ENCODE measurements at regions not wholly inside any gene's neighbourhood (a gene's known extent, or its start where the extent isn't known, plus 50 kb on each side); places are given as distances from the start of the nearest gene placed in this dataset.
A peak's percentile ranks its signal among the peaks of the same experiment; 100 is the strongest.

- TF ChIP-seq CUX1 (IDR thresholded peaks at IDR 0.05; ENCODE audit: insufficient replicate concordance, low read depth, low read length) (no peak), SP1 (IDR thresholded peaks at IDR 0.05; ENCODE audit: low read depth, low read length) (no peak), KDM1A (IDR thresholded peaks at IDR 0.05; ENCODE audit: borderline replicate concordance) (no peak), ATF3 (IDR thresholded peaks at IDR 0.05; ENCODE audit: borderline replicate concordance, extremely low read depth, low read depth, low read length) (no peak), ZNF592 (IDR thresholded peaks at IDR 0.05) (no peak), JUND (IDR thresholded peaks at IDR 0.05; ENCODE audit: low read depth, low read length) (no peak), GABPA (IDR thresholded peaks at IDR 0.05; ENCODE audit: low read depth) (no peak), KAT2A (conservative IDR thresholded peaks at IDR 0.05; ENCODE audit: control insufficient read depth, low read depth, low read length) (no peak), SMAD5 (IDR thresholded peaks at IDR 0.05; ENCODE audit: low read depth) (no peak), RBBP5 (conservative IDR thresholded peaks at IDR 0.05) (no peak), SPI1 (IDR thresholded peaks at IDR 0.05; ENCODE audit: borderline replicate concordance, insufficient read depth, low read depth, low read length) (peak; percentile 3; the same call in 1 of the 2 replicates), GATAD2B (conservative IDR thresholded peaks at IDR 0.05; ENCODE audit: low read depth) (no peak), ZZZ3 (IDR thresholded peaks at IDR 0.05; ENCODE audit: control insufficient read depth, insufficient read length, low read depth) (no peak), ZBTB40 (IDR thresholded peaks at IDR 0.05; ENCODE audit: borderline replicate concordance) (peak; percentile 94), NFIC (IDR thresholded peaks at IDR 0.05; ENCODE audit: low read depth, low read length) (no peak), ZNF217 (IDR thresholded peaks at IDR 0.05) (no peak)
Observed at GRCh38 chr2:118227698-118228508, 139.6 kb downstream of the INSIG2 start (continued).

Data from GM12878 (cell line).